GM03348 (cell line): ENCODE measurements at regions not wholly inside any gene's neighbourhood (a gene's known extent, or its start where the extent isn't known, plus 50 kb on each side); places are given as distances from the start of the nearest gene placed in this dataset.

Experiments
- DNase-seq: peaks from one replicate; pipeline ENCODE4 v3.0.0; 2012; ENCODE audit warnings: low spot score

GRCh38 chr18:56173542-56174220, 464.7 kb downstream of the TXNL1 start:
- no peak for DNase-seq

GRCh38 chr18:56172527-56172926, 465.9 kb downstream of the TXNL1 start:
- no peak for DNase-seq

- no peak for DNase-seq
Measured at GRCh38 chr18:56171848-56172247, 466.5 kb downstream of the TXNL1 start.

- DNase-seq = peak; percentile 73
Measured at GRCh38 chr18:56168049-56168781, 470.2 kb downstream of the TXNL1 start.

GRCh38 chr18:56167366-56167765, 471.0 kb downstream of the TXNL1 start:
- DNase-seq = no peak

GRCh38 chr18:56166914-56167313, 471.5 kb downstream of the TXNL1 start:
- DNase-seq = peak; percentile 23

- no peak for DNase-seq
Measured at GRCh38 chr18:56165601-56166355, 472.6 kb downstream of the TXNL1 start.

GRCh38 chr18:56162311-56163265, 475.8 kb downstream of the TXNL1 start:
- DNase-seq = peak; percentile 22

GRCh38 chr18:56161566-56162260, 476.7 kb downstream of the TXNL1 start:
- no peak for DNase-seq

GRCh38 chr18:56158676-56159075, 479.7 kb downstream of the TXNL1 start:
- no peak for DNase-seq

- DNase-seq = no peak
Measured at GRCh38 chr18:56157541-56157940, 480.9 kb downstream of the TXNL1 start.

- no peak for DNase-seq
Measured at GRCh38 chr18:56152551-56153310, 485.7 kb downstream of the TXNL1 start.

- DNase-seq = peak; percentile 76
Measured at GRCh38 chr18:56148373-56148772, 490.0 kb downstream of the TXNL1 start.

GRCh38 chr18:56146565-56146964, 491.8 kb downstream of the TXNL1 start:
- peak; percentile 20 for DNase-seq

GRCh38 chr18:56142001-56142400, 496.4 kb downstream of the TXNL1 start:
- no peak for DNase-seq

GRCh38 chr18:56139792-56140254, 498.6 kb downstream of the TXNL1 start:
- DNase-seq = peak; percentile 27

GRCh38 chr18:56139372-56139771, 499.0 kb downstream of the TXNL1 start:
- no peak for DNase-seq

- no peak for DNase-seq
Measured at GRCh38 chr18:56136105-56136504, 502.3 kb downstream of the TXNL1 start.

GRCh38 chr18:56130481-56130880, 507.9 kb downstream of the TXNL1 start:
- DNase-seq = no peak

GRCh38 chr18:56128153-56128791, 510.1 kb downstream of the TXNL1 start:
- DNase-seq = no peak
